ENCODE measurements at regions not wholly inside any gene's neighbourhood (a gene's known extent, or its start where the extent isn't known, plus 50 kb on each side); places are given as distances from the start of the nearest gene placed in this dataset.

- Histone ChIP-seq H3K79me2 (ENCODE audit: insufficient read depth, low read depth) (no peaks in the 10 kb centered on the region), H3K9ac (no peak overlapping the region), H3K4me2 (no peak overlapping the region), H3K4me1 (ENCODE audit: low read depth, poor library complexity, severe bottlenecking) (no peaks in the 10 kb centered on the region), H3K36me3 (ENCODE audit: insufficient read depth) (no peaks in the 10 kb centered on the region), H3K27me3 (ENCODE audit: insufficient read depth, low read depth) (no peaks in the 10 kb centered on the region), H4K20me1 (ENCODE audit: insufficient read depth) (no peaks in the 10 kb centered on the region), H3K27ac (no peak overlapping the region), H3K4me3 (IDR thresholded peaks at IDR 0.05; ENCODE audit: insufficient read depth, low read depth, low read length) (no peak overlapping the region), H2AFZ (ENCODE audit: low read depth) (no peak overlapping the region)
- TF ChIP-seq CTCF (conservative IDR thresholded peaks at IDR 0.05; ENCODE audit: low read depth, low read length), result no peak
Observed at GRCh38 chr10:29389493-29389892, 100.6 kb downstream of the LYZL1 start.

DNA sequence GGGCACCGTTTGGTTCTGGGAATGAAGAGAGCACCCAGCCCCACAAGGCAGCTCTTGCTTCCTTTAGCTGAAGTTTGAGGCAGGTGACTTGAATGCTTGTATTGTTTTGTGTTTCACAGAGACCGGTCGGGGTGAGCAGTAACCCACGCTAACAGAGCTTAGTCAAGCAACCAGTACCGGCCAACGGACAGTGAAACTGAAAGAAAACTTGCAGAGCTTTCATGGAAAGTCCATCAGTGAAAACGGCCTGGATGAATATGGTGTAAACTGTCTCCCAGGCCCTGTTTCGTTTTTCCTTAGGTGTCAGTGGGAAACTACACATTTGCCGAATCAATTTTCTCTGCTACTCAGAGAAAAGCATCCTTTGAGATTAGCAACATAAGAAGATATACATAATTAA, 101.1 kb downstream of the LYZL1 start:
- Histone ChIP-seq H3K79me2 (ENCODE audit: insufficient read depth, low read depth) (no peaks in the 10 kb centered on the region), H3K4me2 (no peak overlapping the region), H3K27ac (no peak overlapping the region), H3K4me1 (ENCODE audit: low read depth, poor library complexity, severe bottlenecking) (no peaks in the 10 kb centered on the region), H3K27me3 (ENCODE audit: insufficient read depth, low read depth) (no peaks in the 10 kb centered on the region), H3K9ac (no peak overlapping the region), H3K4me3 (IDR thresholded peaks at IDR 0.05; ENCODE audit: insufficient read depth, low read depth, low read length) (no peak overlapping the region), H4K20me1 (ENCODE audit: insufficient read depth) (no peaks in the 10 kb centered on the region), H2AFZ (ENCODE audit: low read depth) (no peak overlapping the region), H3K36me3 (ENCODE audit: insufficient read depth) (no peaks in the 10 kb centered on the region)
- no peak for TF ChIP-seq CTCF (conservative IDR thresholded peaks at IDR 0.05; ENCODE audit: low read depth, low read length)

DNA sequence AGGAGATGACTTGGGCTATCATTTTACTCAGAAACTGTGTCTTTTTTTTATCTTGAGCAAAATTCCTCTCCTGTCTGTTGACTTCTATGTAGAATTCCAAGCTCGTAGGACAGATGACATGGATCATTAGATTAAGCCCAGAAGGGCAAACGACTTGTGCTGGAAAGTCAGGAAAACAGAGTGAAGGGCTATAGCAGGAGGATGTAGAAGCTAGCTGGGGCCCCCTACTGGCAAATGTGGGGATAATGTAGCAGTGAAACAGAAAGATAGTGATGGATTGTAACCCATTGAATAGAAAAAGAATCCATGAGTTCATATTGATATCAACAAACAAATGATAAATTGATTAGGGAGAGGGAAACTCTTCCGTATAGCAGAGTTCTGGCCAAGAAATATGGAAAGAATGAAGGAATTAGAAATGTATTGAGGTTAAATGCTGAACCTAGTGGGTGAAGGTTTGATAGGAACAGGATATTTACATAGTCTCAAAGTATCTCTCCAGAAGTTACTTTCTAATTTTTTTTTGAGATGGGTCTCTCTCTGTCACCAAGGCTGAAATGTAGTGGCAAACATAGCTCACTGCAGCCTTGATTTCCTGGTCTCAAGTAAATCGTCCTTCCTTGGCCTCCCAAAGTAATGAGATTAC, 103.6 kb downstream of the LYZL1 start:
- Histone ChIP-seq H3K27me3 (ENCODE audit: insufficient read depth, low read depth) (no peaks in the 10 kb centered on the region), H3K4me1 (ENCODE audit: low read depth, poor library complexity, severe bottlenecking) (no peaks in the 10 kb centered on the region), H3K9ac (no peak overlapping the region), H3K36me3 (ENCODE audit: insufficient read depth) (no peaks in the 10 kb centered on the region), H4K20me1 (ENCODE audit: insufficient read depth) (no peaks in the 10 kb centered on the region), H3K4me2 (no peak overlapping the region), H3K27ac (no peak overlapping the region), H2AFZ (ENCODE audit: low read depth) (no peak overlapping the region), H3K79me2 (ENCODE audit: insufficient read depth, low read depth) (no peaks in the 10 kb centered on the region), H3K4me3 (IDR thresholded peaks at IDR 0.05; ENCODE audit: insufficient read depth, low read depth, low read length) (no peak overlapping the region)
- peak; percentile 82 for TF ChIP-seq CTCF (conservative IDR thresholded peaks at IDR 0.05; ENCODE audit: low read depth, low read length)

DNA sequence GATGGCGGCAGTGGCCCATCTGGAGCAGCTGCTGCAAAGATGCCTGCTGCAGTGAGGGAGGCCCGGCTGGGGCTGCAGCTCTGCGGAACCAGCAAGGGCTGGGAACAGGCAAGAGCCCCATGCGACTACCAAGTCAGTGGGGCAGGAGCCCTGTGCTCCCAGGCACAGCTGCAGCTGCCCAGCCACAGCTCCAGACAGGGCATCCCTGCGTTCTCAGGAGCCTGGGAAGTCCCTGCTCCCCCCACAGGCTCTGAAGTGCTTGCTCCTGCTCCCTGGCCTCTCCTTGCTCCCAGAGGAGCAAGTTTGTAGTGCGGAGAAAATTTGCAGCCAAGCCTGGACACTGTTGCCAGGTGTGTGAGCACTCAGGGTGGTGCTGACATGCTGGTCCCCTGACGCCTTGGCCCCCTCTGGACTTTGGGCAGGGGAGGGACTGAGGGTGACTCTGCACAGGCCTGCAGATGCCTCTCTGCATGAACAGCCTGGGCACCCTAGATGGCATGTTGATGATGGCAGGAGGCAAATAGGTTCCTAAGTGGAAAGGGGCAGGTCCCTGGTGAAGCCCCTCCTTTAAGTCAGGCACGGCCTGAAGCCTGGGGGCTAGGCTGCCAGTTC, 105.6 kb downstream of the LYZL1 start:
- Histone ChIP-seq H3K4me2 (no peak overlapping the region), H2AFZ (ENCODE audit: low read depth) (no peak overlapping the region), H4K20me1 (ENCODE audit: insufficient read depth) (no peaks in the 10 kb centered on the region), H3K4me1 (ENCODE audit: low read depth, poor library complexity, severe bottlenecking) (no peaks in the 10 kb centered on the region), H3K36me3 (ENCODE audit: insufficient read depth) (no peaks in the 10 kb centered on the region), H3K79me2 (ENCODE audit: insufficient read depth, low read depth) (no peaks in the 10 kb centered on the region), H3K27me3 (ENCODE audit: insufficient read depth, low read depth) (no peaks in the 10 kb centered on the region), H3K4me3 (IDR thresholded peaks at IDR 0.05; ENCODE audit: insufficient read depth, low read depth, low read length) (no peak overlapping the region), H3K9ac (no peak overlapping the region), H3K27ac (no peak overlapping the region)
- TF ChIP-seq CTCF (conservative IDR thresholded peaks at IDR 0.05; ENCODE audit: low read depth, low read length), result no peak
